GM12878 (cell line): ENCODE measurements at regions not wholly inside any gene's neighbourhood (a gene's known extent, or its start where the extent isn't known, plus 50 kb on each side); places are given as distances from the start of the nearest gene placed in this dataset.

Source experiments
- HDAC2 ChIP-seq: fragments of 200-600 bp; sonication (generic); IDR thresholded peaks from 2 replicates; pipeline ENCODE4 v1.6.1; 2017
- HSF1 ChIP-seq: fragments of 150-350 bp; IDR thresholded peaks from 2 replicates; pipeline ENCODE4 v1.6.1; 2014; ENCODE audit warnings: mild to moderate bottlenecking, low read depth, low read length
- MLLT1 ChIP-seq: fragments of 450-650 bp; IDR thresholded peaks from 2 replicates; pipeline ENCODE4 v1.6.1; 2016; ENCODE audit warnings: mild to moderate bottlenecking
- NRF1 ChIP-seq: conservative IDR thresholded peaks from 2 replicates; pipeline ENCODE4 v1.6.1; 2011; ENCODE audit warnings: mild to moderate bottlenecking, low read depth, low read length, improper control_type of control experiment
- POU2F2 ChIP-seq: IDR thresholded peaks from 3 replicates; pipeline ENCODE4 v1.6.1; 2011; ENCODE audit warnings: low read depth, mild to moderate bottlenecking, low read length, borderline replicate concordance
- SKIL ChIP-seq: fragments of 450-650 bp; IDR thresholded peaks from 2 replicates; pipeline ENCODE4 v1.6.1; 2017; ENCODE audit warnings: mild to moderate bottlenecking, low read depth, inconsistent platforms; ENCODE audit not compliant: poor library complexity, severe bottlenecking
- SMAD1 ChIP-seq: fragments of 450-650 bp; IDR thresholded peaks from 2 replicates; pipeline ENCODE4 v1.6.1; 2018; ENCODE audit warnings: mild to moderate bottlenecking, low read depth; ENCODE audit not compliant: partially characterized antibody
- SMAD5 ChIP-seq: IDR thresholded peaks from 2 replicates; pipeline ENCODE4 v1.6.1; 2016; ENCODE audit warnings: antibody characterized with exemption, low read depth
- SREBF2 ChIP-seq: IDR thresholded peaks from 2 replicates; pipeline ENCODE4 v1.6.1; 2012; ENCODE audit warnings: mild to moderate bottlenecking, low read length
- STAT1 ChIP-seq: fragments of 450-650 bp; conservative IDR thresholded peaks from 2 replicates; pipeline ENCODE4 v1.6.1; 2014; ENCODE audit warnings: antibody characterized with exemption, mild to moderate bottlenecking
- ZNF207 ChIP-seq: fragments of 450-650 bp; IDR thresholded peaks from 2 replicates; pipeline ENCODE4 v1.6.1; 2014; ENCODE audit warnings: antibody characterized with exemption, mild to moderate bottlenecking, borderline replicate concordance

GRCh38 chr13:31918707-31919106 lies 112.9 kb upstream of the FRY start (continued):
- TF ChIP-seq SREBF2 (no peak), MLLT1 (no peak), NRF1 (no peak), SMAD5 (no peak), POU2F2 (no peak), STAT1 (no peak), SMAD1 (no peak), ZNF207 (no peak), SKIL (no peak), HDAC2 (no peak), HSF1 (no peak)
